OCI-M2 (cell line): ENCODE measurements at regions not wholly inside any gene's neighbourhood (a gene's known extent, or its start where the extent isn't known, plus 50 kb on each side); places are given as distances from the start of the nearest gene placed in this dataset.
"Not testable (repeated sequence)": the region's sequence is repeated elsewhere in the genome, so short reads cannot be mapped to it uniquely, and the experiment has no call there.

Source experiments
- DNase-seq: peaks from one replicate; lab custom pipeline; 2025; ENCODE audit not compliant: unreplicated experiment; lab: John Stamatoyannopoulos, UW

GRCh38 chr7:86592185-86592584 lies 51.5 kb upstream of the GRM3 start:
- DNase-seq = no peak

DNA sequence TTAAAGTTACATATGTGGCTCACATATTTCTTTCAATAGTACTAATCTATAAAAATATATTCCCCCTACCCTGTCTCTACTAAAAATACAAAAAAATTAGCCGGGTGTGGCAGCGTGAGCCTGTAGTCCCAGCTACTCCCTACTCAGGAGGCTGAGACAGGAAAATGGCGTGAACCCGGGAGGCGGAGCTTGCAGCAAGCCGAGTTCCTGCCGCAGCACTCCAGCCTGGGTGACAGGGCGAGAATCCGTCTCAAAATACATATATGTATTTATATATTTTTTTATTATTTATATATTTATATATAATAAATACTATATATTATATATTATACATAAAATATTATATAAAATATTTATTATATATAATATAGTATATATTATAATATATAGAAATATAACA lies 69.7 kb upstream of the GRM3 start:
- DNase-seq = no peak

DNA sequence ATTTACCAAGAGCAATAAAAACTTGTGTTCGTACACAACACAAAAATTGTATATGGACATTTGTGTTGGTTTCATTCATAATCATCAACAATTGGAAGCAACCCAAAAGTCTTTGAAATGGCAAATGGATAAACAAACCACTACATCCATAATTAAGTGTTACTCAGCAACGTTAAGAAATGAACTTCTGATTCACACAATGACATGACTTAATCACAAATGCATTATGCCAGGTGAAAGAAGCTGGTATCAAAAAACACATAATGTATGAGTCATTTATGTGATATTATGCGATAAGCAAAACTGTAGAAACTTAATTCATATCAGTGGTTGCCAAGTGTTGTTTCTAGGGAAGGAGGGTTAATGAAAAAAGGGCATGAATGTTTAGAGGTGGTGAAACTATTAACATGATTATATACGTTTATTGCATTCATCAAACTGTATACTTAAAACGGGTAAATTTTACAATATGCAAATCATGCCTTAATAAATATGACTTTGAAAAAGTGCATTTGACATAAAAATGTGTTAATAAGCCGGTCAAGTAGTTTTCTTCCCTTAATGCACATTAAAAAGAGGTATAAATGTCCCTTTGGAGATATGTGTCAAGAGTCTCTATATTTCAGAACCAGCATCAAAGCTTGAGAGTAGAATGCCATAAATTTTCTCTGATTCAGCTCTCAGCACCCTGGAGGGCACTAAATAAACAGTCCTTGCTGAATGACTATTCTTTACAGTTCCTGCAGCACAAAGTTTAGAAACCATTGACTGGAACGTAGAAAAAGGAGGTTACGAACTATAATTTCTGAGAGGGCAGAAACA lies 84.8 kb upstream of the GRM3 start:
- no peak for DNase-seq

GRCh38 chr7:86534641-86535040 lies 109.1 kb upstream of the GRM3 start:
- no peak for DNase-seq

DNA sequence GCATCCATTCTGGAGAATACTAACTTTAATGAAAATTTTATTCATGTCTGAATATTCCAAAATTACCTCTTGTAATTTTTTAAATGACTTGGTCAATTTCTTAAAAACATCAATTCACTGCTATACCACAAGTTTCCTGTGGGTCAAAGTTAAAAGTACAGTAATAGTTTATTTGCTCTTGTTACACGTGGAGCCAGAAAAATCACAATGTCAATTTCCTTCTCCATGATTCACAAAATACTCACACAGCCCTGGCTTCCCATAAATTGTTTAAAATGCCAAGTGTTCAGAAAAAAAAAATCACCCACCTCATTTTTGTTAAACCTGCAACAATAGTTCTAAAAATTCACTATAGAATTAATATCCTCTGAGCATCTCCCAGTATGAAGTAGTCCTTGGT lies 139.5 kb upstream of the GRM3 start:
- no peak for DNase-seq

DNA sequence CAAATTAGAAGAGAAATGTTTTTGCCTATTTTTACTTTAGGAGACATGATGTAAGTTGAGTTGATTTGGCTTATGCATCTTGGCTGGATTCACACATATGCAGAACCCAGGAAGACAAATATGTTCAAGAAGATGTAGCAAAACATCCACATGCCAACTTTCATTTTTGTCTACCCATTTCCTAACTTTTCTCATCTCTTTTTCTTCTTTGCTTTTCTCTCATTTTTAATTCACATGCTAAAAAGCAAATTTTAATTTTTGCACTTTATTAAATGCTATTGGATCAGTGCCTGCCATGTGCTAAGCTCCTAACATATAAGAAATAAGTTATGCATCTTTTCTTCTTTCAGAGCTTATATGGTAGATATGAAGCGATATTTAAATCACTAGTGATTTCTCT lies 143.7 kb upstream of the GRM3 start:
- DNase-seq = no peak

DNA sequence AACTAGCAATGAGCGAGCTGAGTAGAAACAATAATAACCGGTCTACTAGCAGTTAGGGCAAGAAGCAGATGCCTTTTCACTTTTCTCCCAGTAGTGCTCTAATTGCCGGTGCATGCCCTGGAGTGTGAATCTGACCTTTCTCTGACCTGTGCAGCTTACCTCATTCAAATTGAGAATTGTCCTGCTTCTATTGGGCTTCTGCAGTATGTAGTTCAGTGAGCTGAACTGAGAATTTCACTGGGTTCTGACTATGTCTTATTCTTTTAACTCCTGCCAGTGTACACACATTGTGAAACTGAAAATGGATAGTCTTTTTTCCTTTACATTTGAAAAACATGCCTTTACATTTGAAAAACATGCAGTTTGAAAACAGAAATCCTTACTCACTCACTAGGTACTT lies 157.9 kb upstream of the GRM3 start:
- DNase-seq = no peak

- DNase-seq = no peak
These were observed 164.6 kb upstream of the GRM3 start for GRCh38 chr7:86479144-86479543.

GRCh38 chr7:86477343-86477935 lies 166.3 kb upstream of the GRM3 start:
- no peak for DNase-seq

DNA sequence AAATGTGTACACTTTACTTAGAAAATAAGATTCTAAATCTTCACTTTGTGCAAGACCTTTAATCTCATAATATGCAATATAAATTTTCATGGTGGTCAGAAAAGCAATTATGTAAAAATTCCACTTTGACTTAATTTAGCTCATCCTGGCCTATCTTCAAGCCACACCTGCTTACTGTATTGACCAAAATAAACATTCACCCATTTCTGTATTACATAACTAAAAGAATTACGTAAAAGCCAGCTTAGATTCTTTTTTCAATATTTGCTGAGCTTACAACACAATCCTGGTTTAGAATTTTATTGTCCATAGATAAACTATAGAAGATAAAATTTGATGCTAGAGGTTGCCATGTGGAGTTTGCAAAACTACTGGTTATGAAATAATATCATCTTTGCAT lies 172.9 kb upstream of the GRM3 start:
- no peak for DNase-seq

DNA sequence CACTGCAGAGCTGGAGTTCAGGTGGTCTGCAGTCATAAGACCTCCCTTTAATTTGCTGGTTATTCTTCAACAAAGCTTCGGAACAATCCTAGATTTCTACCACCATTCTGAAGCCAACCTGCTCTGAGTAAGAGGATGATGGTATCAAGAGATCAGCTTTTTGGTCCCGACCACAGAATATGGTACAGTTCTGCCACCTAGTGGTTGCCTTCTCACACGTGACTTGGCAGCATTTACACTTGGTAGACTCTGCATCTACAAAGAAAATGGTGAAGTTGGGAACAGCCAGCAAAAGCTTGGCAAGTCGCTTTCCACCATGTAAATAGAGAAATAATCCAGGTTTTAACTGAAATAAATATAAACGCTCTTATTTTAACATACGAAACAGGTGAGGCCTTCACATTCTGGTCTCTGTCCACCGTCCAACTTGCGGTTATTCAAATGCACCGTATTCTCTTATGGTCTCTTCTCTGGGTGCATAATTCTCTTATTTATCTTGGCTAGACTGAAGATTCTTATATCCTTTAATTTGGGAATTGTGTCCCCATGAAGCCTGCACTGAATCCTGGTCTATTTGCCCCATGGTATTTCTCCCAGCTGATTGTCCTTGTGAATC lies 173.9 kb upstream of the GRM3 start:
- DNase-seq = peak; percentile 13

DNA sequence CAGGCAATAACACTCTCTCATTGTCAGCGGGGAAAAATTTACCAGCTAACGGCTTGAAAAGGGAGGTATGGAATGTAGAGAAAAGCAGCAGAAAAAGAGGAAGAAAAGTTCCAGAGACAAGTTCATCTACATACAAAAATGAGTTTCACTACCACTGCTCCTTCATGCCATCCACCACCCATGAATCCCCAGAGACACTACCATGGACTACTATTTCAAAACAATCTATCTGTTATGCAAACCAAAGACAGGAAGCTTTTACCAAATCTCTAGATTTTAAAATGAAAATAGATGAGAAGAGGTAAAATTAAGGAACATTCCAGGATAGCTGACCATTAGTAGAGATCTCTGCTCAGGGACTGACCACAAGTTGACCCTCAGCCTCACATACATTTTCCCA lies 189.0 kb upstream of the GRM3 start:
- no peak for DNase-seq

DNA sequence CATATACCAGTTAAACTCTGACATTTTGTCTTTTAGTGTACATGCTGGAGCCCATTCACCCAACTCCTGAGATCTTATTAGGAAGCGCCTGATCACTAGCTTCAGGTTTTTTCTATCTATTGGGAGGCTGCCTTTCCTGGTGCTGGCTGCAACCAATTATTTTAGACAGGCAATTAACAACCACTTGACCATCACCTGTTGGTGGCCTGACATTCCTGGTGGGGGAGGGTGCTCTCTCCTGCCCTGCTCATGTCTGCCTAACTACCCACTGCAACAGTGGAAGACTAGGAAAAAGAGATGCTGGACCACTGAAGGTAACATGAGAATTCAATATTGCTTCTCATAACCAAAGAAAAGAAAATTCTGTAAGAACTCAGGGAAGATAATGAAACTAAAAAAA lies 190.3 kb upstream of the GRM3 start:
- DNase-seq = no peak

GRCh38 chr7:86448856-86449255 lies 194.9 kb upstream of the GRM3 start:
- no peak for DNase-seq

DNA sequence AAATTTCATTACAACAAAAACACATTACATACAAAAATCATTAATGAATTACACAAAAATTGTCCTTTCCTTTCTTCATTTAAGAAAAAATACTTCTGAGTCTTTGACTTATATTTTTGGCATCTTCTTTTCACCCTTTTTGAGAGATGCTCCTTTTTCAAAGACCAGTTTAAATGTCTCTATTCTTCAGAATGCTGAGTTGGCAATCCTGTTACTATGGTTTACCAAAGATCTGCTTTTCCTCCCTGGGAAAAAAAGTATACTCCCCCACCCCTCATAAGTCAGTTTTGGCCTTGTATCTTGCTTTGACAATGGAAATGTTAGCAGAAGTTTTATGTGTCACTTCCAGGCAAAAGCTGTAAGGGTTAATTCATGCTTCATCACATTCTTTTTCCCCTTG lies 198.4 kb upstream of the GRM3 start:
- no peak for DNase-seq

- no peak for DNase-seq
These were observed 199.5 kb upstream of the GRM3 start for GRCh38 chr7:86444245-86444644.

GRCh38 chr7:86440420-86440819 lies 203.3 kb upstream of the GRM3 start:
- not testable (repeated sequence) for DNase-seq

GRCh38 chr7:86437951-86438450 lies 205.7 kb upstream of the GRM3 start:
- no peak for DNase-seq

DNA sequence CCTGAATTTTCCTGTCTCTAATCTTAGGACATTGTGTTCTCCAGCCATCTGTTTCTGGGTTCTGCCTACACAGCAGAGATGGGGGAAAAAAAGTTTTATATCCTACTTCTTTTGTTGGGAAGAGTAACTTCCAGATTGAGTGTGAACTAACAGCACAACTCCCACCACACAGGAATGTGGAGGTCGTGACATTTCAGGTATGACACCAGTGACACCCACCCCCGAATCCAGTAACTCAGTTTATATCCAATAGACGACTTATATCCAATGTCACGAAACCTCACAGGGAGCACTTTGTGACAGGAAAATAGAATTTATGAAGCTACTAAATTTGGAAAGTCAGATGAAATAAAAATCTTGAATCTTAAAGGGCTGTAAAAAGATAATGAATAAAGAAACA lies 211.9 kb upstream of the GRM3 start:
- no peak for DNase-seq

- DNase-seq = no peak
These were observed 231.9 kb upstream of the GRM3 start for GRCh38 chr7:86411814-86412213.

- no peak for DNase-seq
These were observed 236.4 kb upstream of the GRM3 start for GRCh38 chr7:86407291-86407690.

- DNase-seq = no peak
These were observed 251.9 kb upstream of the GRM3 start for GRCh38 chr7:86391813-86392212.
